D721Med (cell line): ENCODE measurements at regions not wholly inside any gene's neighbourhood (a gene's known extent, or its start where the extent isn't known, plus 50 kb on each side); places are given as distances from the start of the nearest gene placed in this dataset.

ENCODE experiments used
- DNase-seq: peaks from one replicate; pipeline ENCODE4 v3.0.0; 2011; ENCODE audit warnings: low spot score; ENCODE audit not compliant: insufficient read length
- FAIRE-seq: peaks from 2 replicates; lab custom pipeline; 2011; peaks lifted over from hg19 to GRCh38; lab: Jason Lieb, UNC
- CTCF ChIP-seq: IDR thresholded peaks from 2 replicates; pipeline ENCODE4 v1.5.1; 2012; ENCODE audit warnings: mild to moderate bottlenecking, control low read depth; ENCODE audit not compliant: insufficient read depth; ENCODE audit errors: missing control alignments

- no peak for FAIRE-seq
- DNase-seq, result no peak
- no peak for TF ChIP-seq CTCF
Measured at GRCh38 chr6:157758516-157759023, 64.5 kb upstream of the SNX9 start.

GRCh38 chr6:157759028-157759427, 64.0 kb upstream of the SNX9 start:
- TF ChIP-seq CTCF, result no peak
- FAIRE-seq (no peak), DNase-seq (no peak)

- no peak for TF ChIP-seq CTCF
- FAIRE-seq (no peak), DNase-seq (no peak)
Measured at GRCh38 chr6:157760137-157760536, 62.9 kb upstream of the SNX9 start.

GRCh38 chr6:157760589-157761330, 62.3 kb upstream of the SNX9 start:
- DNase-seq, result no peak
- no peak for TF ChIP-seq CTCF
- FAIRE-seq, result no peak

GRCh38 chr6:157761331-157761921, 61.6 kb upstream of the SNX9 start:
- TF ChIP-seq CTCF, result no peak
- FAIRE-seq, result no peak
- no peak for DNase-seq

GRCh38 chr6:157761926-157762325, 61.1 kb upstream of the SNX9 start:
- DNase-seq (no peak), FAIRE-seq (no peak)
- no peak for TF ChIP-seq CTCF

GRCh38 chr6:157762636-157763035, 60.4 kb upstream of the SNX9 start:
- DNase-seq (no peak), FAIRE-seq (no peak)
- TF ChIP-seq CTCF, result no peak
